H9 (cell line): ENCODE measurements at regions not wholly inside any gene's neighbourhood (a gene's known extent, or its start where the extent isn't known, plus 50 kb on each side); places are given as distances from the start of the nearest gene placed in this dataset.

Experiments used
- DNase-seq: peaks from one replicate; pipeline ENCODE4 v3.0.0-alpha.2; 2017
- H2AFZ ChIP-seq: one replicate; pipeline ENCODE4 v1.6.1; 2013; ENCODE audit warnings: mild to moderate bottlenecking, low read length, control low read depth, moderate library complexity
- H2AK5ac ChIP-seq: 2 replicates; pipeline ENCODE4 v1.6.1; 2013; ENCODE audit warnings: low read length, control low read depth, mixed read lengths; ENCODE audit not compliant: insufficient read length
- H2BK120ac ChIP-seq: one replicate; pipeline ENCODE4 v1.6.1; 2013; ENCODE audit warnings: low read depth, mild to moderate bottlenecking, low read length, control low read depth, inconsistent platforms; ENCODE audit not compliant: poor library complexity, severe bottlenecking
- H2BK12ac ChIP-seq: 2 replicates; pipeline ENCODE4 v1.6.1; 2013; ENCODE audit warnings: low read length, control low read depth, mixed read lengths, low read depth; ENCODE audit not compliant: insufficient read length
- H2BK15ac ChIP-seq: 2 replicates; pipeline ENCODE4 v1.6.1; 2013; ENCODE audit warnings: low read depth, low read length, control low read depth
- H2BK20ac ChIP-seq: one replicate; pipeline ENCODE4 v1.6.1; 2013; ENCODE audit warnings: low read depth, mild to moderate bottlenecking, low read length, control low read depth, inconsistent platforms; ENCODE audit not compliant: poor library complexity, severe bottlenecking
- H2BK5ac ChIP-seq: 2 replicates; pipeline ENCODE4 v1.6.1; 2013; ENCODE audit warnings: low read length, control low read depth, mixed read lengths; ENCODE audit not compliant: insufficient read length
- H3K14ac ChIP-seq: 2 replicates; pipeline ENCODE4 v1.6.1; 2013; ENCODE audit warnings: low read length, control low read depth; ENCODE audit not compliant: insufficient read depth
- H3K18ac ChIP-seq: 2 replicates; pipeline ENCODE4 v1.6.1; 2013; ENCODE audit warnings: low read depth, mild to moderate bottlenecking, mixed read lengths, low read length, control low read depth; ENCODE audit not compliant: insufficient read length
- H3K23ac ChIP-seq: 2 replicates; pipeline ENCODE4 v1.6.1; 2013; ENCODE audit warnings: low read length, control low read depth, mixed read lengths, low read depth; ENCODE audit not compliant: insufficient read length
- H3K23me2 ChIP-seq: 2 replicates; pipeline ENCODE4 v1.6.1; 2013; ENCODE audit warnings: low read depth, mild to moderate bottlenecking, mixed read lengths, low read length, control low read depth; ENCODE audit not compliant: insufficient read length, poor library complexity, severe bottlenecking
- H3K27ac ChIP-seq: 2 replicates; pipeline ENCODE4 v1.5.1; 2013; ENCODE audit warnings: low read length, control low read depth, mixed read lengths, low read depth; ENCODE audit not compliant: insufficient read length
- H3K27me3 ChIP-seq: 2 replicates; pipeline ENCODE4 v1.6.1; 2013; ENCODE audit warnings: low read length, control low read depth, inconsistent platforms; ENCODE audit not compliant: insufficient read depth
- H3K4ac ChIP-seq: 2 replicates; pipeline ENCODE4 v1.6.1; 2013; ENCODE audit warnings: low read depth, mild to moderate bottlenecking, control low read depth, inconsistent platforms, low read length, moderate library complexity
- H3K4me1 ChIP-seq: 2 replicates; pipeline ENCODE4 v1.6.1; 2013; ENCODE audit warnings: low read length, control low read depth, inconsistent platforms; ENCODE audit not compliant: insufficient read depth
- H3K4me2 ChIP-seq: 2 replicates; pipeline ENCODE4 v1.6.1; 2013; ENCODE audit warnings: low read length, control low read depth, mixed read lengths; ENCODE audit not compliant: insufficient read length, insufficient read depth
- H3K56ac ChIP-seq: 2 replicates; pipeline ENCODE4 v1.6.1; 2013; ENCODE audit warnings: low read depth, mild to moderate bottlenecking, mixed read lengths, low read length, control low read depth; ENCODE audit not compliant: insufficient read length
- H3K79me1 ChIP-seq: 2 replicates; pipeline ENCODE4 v1.6.1; 2013; ENCODE audit warnings: low read depth, mild to moderate bottlenecking, moderate library complexity, low read length, control low read depth, inconsistent platforms; ENCODE audit not compliant: insufficient read depth, poor library complexity, severe bottlenecking
- H3K79me2 ChIP-seq: 2 replicates; pipeline ENCODE4 v1.6.1; 2013; ENCODE audit warnings: low read length, control low read depth, inconsistent platforms; ENCODE audit not compliant: insufficient read depth
- H3K9ac ChIP-seq: 2 replicates; pipeline ENCODE4 v1.6.1; 2013; ENCODE audit warnings: low read length, control low read depth, mixed read lengths; ENCODE audit not compliant: insufficient read length; ENCODE audit errors: extremely low read depth
- H3K9me3 ChIP-seq: one replicate; pipeline ENCODE4 v1.6.1; 2013; ENCODE audit warnings: low read depth, low read length, inconsistent platforms; ENCODE audit not compliant: control insufficient read depth
- H3T11ph ChIP-seq: one replicate; pipeline ENCODE4 v1.6.1; 2013; ENCODE audit warnings: mild to moderate bottlenecking, low read length, control low read depth, inconsistent platforms
- H4K20me1 ChIP-seq: one replicate; pipeline ENCODE4 v1.6.1; 2013; ENCODE audit not compliant: control insufficient read depth, insufficient read length, insufficient read depth
- H4K5ac ChIP-seq: 2 replicates; pipeline ENCODE4 v1.6.1; 2013; ENCODE audit warnings: low read depth, mild to moderate bottlenecking, mixed read lengths, low read length, control low read depth; ENCODE audit not compliant: insufficient read length
- H4K8ac ChIP-seq: replicated peaks from 2 replicates; pipeline ENCODE4 v1.6.1; 2013; ENCODE audit warnings: low read length, control low read depth, mixed read lengths, low read depth; ENCODE audit not compliant: insufficient read length
- H4K91ac ChIP-seq: 2 replicates; pipeline ENCODE4 v1.6.1; 2013; ENCODE audit warnings: low read depth, mild to moderate bottlenecking, moderate library complexity, mixed read lengths, low read length, control low read depth; ENCODE audit not compliant: insufficient read length
- H3K27ac Mint-ChIP-seq, 3 experiments: 2 replicates in 2 of 3; 3 replicates in 1 of 3; pipeline ENCODE4 v1.8.0; 2020 to 2021; ENCODE audit warnings: mixed read lengths in 3 of 3, mild to moderate bottlenecking in 1 of 3, moderate library complexity in 1 of 3
- H3K27me3 Mint-ChIP-seq: 2 replicates; pipeline ENCODE4 v1.8.0; 2021; ENCODE audit warnings: low read depth, mild to moderate bottlenecking, moderate library complexity, mixed read lengths
- H3K36me3 Mint-ChIP-seq, 3 experiments: 2 replicates in 2 of 3; 3 replicates in 1 of 3; pipeline ENCODE4 v1.8.0; 2020 to 2021; ENCODE audit warnings: low read depth in 3 of 3, mixed read lengths in 3 of 3; ENCODE audit not compliant: insufficient read depth in 1 of 3
- H3K4me1 Mint-ChIP-seq, 2 experiments: 2 replicates each; pipeline ENCODE4 v1.8.0; 2020; ENCODE audit warnings: mixed read lengths in 2 of 2
- H3K4me3 Mint-ChIP-seq, 2 experiments: 2 replicates in 1 of 2; 3 replicates in 1 of 2; pipeline ENCODE4 v1.8.0; 2020 to 2021; ENCODE audit warnings: mild to moderate bottlenecking in 2 of 2, mixed read lengths in 2 of 2, moderate library complexity in 1 of 2
- H3K9me3 Mint-ChIP-seq, 2 experiments: 2 replicates in 1 of 2; 3 replicates in 1 of 2; pipeline ENCODE4 v1.8.0; 2020; ENCODE audit warnings: mild to moderate bottlenecking in 2 of 2, mixed read lengths in 2 of 2, moderate library complexity in 1 of 2
- WGBS: extraction: QIAGEN DNeasy Blood & Tissue Kit; methylation state at CpG from one replicate; pipeline ENCODE4 v1.1.7; 2013; ENCODE audit warnings: missing lambda C conversion rate, low lambda C conversion rate, mixed read lengths; ENCODE audit not compliant: insufficient read length; ENCODE audit errors: extremely low coverage; 5-methylcytosine and 5-hydroxymethylcytosine counted together
- TF ChIP-seq, protein P1 (sequence below): fragments of 200-600 bp; sonication (generic); conservative IDR thresholded peaks from 3 replicates; pipeline ENCODE4 v1.8.0; 2021; ENCODE audit warnings: antibody characterized with exemption, mild to moderate bottlenecking

DNA sequence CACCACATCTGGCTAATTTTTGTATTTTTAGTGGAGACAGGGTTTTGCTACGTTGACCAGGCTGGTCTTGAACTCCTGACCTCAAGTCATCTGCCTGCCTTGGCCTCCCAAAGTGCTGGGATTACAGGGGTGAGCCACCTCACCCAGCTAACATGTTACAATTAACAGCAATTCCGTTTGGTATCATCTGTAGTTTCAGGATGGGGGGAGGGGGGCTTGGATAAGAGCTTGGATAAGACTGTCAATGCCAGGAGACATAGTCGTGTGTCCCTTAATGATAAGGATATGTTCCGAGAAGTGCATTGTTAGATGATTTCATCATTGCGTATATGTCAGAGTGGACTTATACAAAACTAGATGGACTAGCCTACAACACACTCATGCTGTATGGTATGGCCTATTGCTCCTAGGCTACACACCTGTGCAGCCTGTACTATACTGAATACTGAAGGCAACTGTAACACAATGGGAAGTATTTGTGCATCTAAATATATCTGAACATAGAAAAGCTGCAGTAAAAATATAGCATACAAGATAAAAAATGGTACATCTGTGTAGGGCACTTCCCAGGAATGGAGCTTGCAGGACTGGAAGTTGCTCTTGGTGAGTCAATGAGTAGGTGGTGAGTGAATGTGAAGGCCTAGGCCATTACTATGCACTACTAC, 103.9 kb upstream of the TNS3 start:
- Histone ChIP-seq H3K56ac (no peak overlapping the region), H2AK5ac (no peak overlapping the region), H3K79me2 (no peaks in the 10 kb centered on the region), H3K23ac (no peak overlapping the region), H3K27ac (no peak overlapping the region), H3K9ac (no peak overlapping the region), H3K14ac (no peak overlapping the region), H4K5ac (no peak overlapping the region), H3K4me2 (no peak overlapping the region), H2BK15ac (no peak overlapping the region), H2BK20ac (no peak overlapping the region), H3K79me1 (no peaks in the 10 kb centered on the region), H3T11ph (no peak overlapping the region), H3K23me2 (no peaks in the 10 kb centered on the region), H4K20me1 (no peaks in the 10 kb centered on the region), H3K18ac (no peak overlapping the region), H2BK12ac (no peak overlapping the region), H2AFZ (no peak overlapping the region), H3K9me3 (no peaks in the 10 kb centered on the region), H4K91ac (no peak overlapping the region), H2BK120ac (no peak overlapping the region), H2BK5ac (no peak overlapping the region), H3K4ac (no peak overlapping the region), H3K4me1 (peaks cover 2% of the 10 kb centered on the region; the same call in 1 of the 2 replicates), H4K8ac (no peak overlapping the region), H3K27me3 (no peaks in the 10 kb centered on the region)
- no CpG with 5 or more reads among the region's 5 CpGs for WGBS
- Mint-ChIP-seq H3K4me1 (peaks cover 21 to 23% of the 10 kb centered on the region in 2 experiments), H3K36me3 (no peaks in the 10 kb centered on the region), H3K4me3 (no peak overlapping the region), H3K27me3 (peaks cover 2% of the 10 kb centered on the region; the same call in 1 of the 2 replicates), H3K27ac (no peak overlapping the region), H3K9me3 (no peaks in the 10 kb centered on the region)
- no peak for DNase-seq
- TF ChIP-seq, protein P1, sequence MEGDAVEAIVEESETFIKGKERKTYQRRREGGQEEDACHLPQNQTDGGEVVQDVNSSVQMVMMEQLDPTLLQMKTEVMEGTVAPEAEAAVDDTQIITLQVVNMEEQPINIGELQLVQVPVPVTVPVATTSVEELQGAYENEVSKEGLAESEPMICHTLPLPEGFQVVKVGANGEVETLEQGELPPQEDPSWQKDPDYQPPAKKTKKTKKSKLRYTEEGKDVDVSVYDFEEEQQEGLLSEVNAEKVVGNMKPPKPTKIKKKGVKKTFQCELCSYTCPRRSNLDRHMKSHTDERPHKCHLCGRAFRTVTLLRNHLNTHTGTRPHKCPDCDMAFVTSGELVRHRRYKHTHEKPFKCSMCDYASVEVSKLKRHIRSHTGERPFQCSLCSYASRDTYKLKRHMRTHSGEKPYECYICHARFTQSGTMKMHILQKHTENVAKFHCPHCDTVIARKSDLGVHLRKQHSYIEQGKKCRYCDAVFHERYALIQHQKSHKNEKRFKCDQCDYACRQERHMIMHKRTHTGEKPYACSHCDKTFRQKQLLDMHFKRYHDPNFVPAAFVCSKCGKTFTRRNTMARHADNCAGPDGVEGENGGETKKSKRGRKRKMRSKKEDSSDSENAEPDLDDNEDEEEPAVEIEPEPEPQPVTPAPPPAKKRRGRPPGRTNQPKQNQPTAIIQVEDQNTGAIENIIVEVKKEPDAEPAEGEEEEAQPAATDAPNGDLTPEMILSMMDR = no peak
